GM21423 (cell line): ENCODE measurements at regions not wholly inside any gene's neighbourhood (a gene's known extent, or its start where the extent isn't known, plus 50 kb on each side); places are given as distances from the start of the nearest gene placed in this dataset.
"Not testable (repeated sequence)": the region's sequence is repeated elsewhere in the genome, so short reads cannot be mapped to it uniquely, and the experiment has no call there.

Source experiments
- ATAC-seq: cut with Tn5 transposase; IDR thresholded peaks from one replicate; pipeline ENCODE4 v1.9.1; 2021; ENCODE audit warnings: mild to moderate bottlenecking, moderate library complexity; ENCODE audit not compliant: unreplicated experiment

DNA sequence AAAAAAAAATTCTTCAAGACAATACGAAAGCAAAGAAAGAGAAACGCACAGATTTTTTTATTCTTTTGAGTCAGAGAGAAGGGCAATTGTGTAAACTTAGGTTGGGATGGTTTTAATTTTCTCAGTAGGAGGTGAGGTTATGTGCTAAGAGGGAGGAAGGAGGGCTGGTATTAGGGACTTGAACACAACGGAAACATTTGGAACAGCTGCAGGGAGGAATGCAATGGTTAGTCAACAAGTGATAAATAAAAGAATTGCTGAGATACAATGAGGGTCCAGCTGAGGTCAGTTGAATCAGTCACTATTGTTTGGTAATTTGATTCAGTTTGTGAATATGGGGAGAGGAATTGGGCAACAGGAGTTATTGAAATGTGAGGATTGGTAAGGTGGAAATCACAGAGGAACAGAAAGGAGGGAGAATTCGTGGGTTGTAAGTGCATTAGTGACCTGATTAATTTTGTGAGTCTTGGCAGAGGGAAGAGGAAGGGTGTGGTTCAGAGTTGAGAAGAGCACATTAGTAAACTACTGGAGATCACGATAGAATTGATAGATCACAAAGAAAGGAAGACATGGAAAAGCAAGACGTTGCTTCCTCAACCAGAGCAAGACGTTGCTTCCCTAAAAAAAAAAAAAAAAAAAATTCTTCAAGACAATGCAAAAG, 499.5 kb upstream of the SPRY2 start:
- no peak for ATAC-seq

GRCh38 chr13:80835902-80836301, 495.0 kb upstream of the SPRY2 start:
- ATAC-seq, result no peak

DNA sequence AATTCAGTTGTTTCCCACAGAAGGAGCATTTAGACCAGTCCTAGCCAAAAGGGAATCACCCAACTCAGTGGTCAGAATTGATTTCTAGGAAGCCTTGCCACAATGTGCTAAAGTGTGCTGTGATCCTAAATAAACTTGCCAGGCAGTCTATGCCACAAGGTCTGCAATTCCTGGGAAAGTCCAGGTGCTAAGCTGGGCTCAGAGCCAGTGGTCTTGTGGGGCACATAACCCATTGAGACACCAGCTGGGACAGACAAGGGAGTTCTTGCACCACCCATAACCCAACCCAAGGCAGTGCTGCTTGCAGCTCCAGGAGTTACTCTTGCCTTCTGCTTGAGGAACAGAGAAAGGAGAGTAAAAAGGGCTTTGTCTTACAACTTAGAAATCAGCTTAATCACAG, 489.5 kb upstream of the SPRY2 start:
- ATAC-seq, result no peak

GRCh38 chr13:80828759-80829158, 487.8 kb upstream of the SPRY2 start:
- no peak for ATAC-seq

- ATAC-seq, result no peak
Observed at GRCh38 chr13:80825276-80825675, 484.4 kb upstream of the SPRY2 start.

DNA sequence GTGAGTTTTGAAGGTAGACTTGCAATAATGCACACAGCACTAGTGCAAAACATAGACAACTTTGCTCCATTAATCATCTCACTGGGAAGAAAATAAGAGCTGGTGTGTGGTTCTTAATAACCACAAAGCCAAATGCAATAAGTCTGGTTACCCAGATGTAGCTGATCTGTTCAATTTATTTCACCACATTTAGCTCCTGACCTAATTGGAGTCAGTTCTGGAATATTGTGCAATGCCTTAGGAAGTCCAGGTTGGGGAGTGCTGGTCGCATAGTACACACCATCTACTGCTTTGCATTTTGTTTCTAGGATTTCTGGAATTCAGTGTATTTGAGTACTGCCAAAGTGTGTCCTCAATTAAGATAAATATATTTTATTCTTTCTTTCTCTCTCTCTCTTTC, 483.3 kb upstream of the SPRY2 start:
- no peak for ATAC-seq

- no peak for ATAC-seq
Observed at GRCh38 chr13:80823472-80823871, 482.5 kb upstream of the SPRY2 start.

GRCh38 chr13:80821466-80821865, 480.5 kb upstream of the SPRY2 start:
- ATAC-seq, result no peak

DNA sequence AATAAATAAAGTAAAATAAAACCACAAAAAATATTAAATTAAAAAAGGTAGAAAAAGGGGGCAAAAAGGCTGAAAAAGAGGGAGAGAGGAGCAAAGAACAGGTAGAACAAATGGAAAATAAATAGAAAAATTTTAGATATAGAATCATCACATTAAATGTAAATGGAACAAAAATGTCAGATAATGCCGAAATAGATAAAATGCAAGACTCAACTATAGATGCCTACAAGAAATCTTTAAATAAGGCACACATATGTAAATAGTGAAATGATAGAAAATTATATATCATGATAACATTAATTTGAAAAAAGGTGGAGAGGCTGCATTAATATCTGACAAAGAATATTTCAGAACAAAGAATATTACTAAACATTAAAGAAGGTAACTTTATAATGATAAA, 477.1 kb upstream of the SPRY2 start:
- ATAC-seq, result no peak

DNA sequence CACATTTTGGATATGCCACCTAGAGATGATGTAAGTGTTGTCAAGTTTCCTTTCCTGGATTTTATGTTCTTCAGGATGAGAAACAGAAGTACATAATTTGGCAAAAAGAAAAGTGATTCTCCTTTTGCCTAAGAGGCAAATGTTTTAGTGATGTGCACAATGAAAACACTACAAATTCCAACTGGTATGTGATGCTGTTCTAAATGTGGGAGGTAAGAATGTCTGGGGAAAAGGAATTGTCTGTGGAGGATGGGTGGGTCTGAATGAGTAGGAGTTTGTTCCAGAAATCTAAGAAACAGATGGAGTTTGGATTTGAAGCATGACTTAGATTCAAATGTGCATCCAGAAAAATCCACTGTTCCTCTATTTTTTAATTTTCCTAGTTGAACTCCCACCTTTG, 473.6 kb upstream of the SPRY2 start:
- ATAC-seq, result no peak

DNA sequence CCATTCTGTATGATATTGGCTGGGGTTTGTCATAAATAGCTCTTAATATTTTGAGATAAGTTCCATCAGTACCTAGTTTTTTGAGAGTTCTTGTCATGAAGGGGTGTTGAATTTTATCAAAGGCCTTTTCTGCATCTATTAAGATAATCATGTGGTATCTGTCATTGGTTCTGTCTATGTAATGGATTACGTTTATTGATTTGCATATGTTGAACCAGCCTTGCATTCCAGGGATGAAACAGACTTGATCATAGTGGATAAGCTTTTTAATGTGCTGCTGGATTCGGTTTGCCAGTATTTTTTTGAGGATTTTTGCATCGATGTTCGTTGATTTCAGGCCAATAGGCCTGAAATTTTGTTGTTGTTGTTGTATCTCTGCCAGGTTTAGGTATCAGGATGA, 469.4 kb upstream of the SPRY2 start:
- ATAC-seq, result not testable (repeated sequence)

DNA sequence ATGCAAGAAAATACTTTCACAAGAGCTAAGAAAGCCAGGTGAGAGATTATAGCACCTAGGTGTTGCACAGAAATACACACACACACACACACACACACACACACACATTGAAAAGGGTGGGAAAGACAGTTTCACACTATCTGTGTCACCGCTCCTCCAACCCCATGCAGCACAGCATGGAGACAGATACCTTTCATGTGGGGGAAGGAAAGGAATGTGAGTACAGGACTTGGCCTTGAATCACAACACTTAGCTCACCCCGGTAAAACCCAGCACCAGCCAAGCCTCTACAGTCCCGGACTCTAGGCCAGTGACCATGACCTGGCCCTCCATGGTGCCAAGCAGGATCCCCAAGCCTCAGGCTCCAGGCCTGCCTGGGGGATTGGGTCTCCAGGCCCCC, 462.0 kb upstream of the SPRY2 start:
- no peak for ATAC-seq

GRCh38 chr13:80798576-80799133, 457.7 kb upstream of the SPRY2 start:
- ATAC-seq, result no peak

DNA sequence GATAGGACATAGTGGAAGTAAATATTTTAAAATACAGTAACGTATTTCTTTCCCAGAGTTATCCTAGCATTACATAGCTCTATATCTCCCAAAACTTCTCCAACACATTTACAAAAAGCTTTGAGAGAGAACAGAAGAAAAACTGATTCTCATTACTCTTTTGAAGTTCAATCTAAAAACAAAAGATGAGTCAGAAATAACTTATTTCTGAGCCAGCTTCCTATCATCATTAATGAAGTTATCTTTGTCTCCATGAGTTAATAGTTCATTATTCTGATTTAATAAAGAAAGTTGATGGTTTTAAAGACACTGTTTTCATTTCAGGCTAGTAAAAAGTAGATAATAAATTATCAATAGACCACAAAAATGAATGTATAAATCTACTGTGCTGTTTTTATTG, 446.7 kb upstream of the SPRY2 start:
- no peak for ATAC-seq

GRCh38 chr13:80783926-80784565, 443.1 kb upstream of the SPRY2 start:
- ATAC-seq, result no peak

- ATAC-seq, result no peak
Observed at GRCh38 chr13:80782441-80782840, 441.5 kb upstream of the SPRY2 start.

- ATAC-seq, result no peak
Observed at GRCh38 chr13:80778297-80778696, 437.4 kb upstream of the SPRY2 start.

GRCh38 chr13:80757694-80758093, 416.8 kb upstream of the SPRY2 start:
- no peak for ATAC-seq

GRCh38 chr13:80755910-80756309, 415.0 kb upstream of the SPRY2 start:
- no peak for ATAC-seq

- ATAC-seq, result no peak
Observed at GRCh38 chr13:80754441-80754840, 413.5 kb upstream of the SPRY2 start.

DNA sequence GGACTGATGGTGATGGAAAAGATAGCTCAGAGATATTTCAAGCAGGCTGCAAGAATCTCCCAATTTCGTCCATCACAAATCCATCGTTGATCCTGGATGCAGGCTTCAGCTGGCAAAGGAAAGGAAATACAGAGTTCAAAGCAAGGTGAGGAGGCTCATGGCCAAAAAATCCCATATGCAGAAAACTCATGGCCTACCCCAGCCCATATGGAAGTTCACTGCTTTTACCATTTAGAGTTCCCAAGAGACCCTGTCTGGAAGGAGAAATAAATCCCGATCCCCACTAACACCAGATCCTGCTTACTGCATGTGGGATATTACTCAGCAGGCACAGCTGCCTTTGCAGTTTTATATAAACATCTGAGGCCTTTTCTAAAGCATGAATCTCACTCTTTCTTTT, 412.9 kb upstream of the SPRY2 start:
- no peak for ATAC-seq

DNA sequence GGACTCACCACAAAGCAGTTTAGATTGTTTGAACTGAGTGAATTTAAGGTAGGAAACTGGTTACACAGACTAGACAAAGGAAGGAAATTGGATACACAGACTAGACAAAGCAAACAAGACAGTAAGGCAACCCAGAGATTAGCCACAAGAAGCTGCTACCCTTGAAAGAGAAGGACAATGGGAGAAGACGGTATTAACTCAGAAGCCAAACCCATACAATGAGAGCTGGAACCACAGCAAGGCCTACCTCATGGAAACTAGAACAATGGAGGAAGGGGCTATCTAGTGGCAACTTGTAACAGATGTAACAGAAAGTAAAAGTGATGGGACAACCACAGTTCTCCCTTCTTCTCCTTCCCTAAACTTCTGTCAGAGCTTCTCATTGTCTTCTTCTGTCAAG, 410.9 kb upstream of the SPRY2 start:
- no peak for ATAC-seq
